C4-2B (cell line): ENCODE measurements at regions not wholly inside any gene's neighbourhood (a gene's known extent, or its start where the extent isn't known, plus 50 kb on each side); places are given as distances from the start of the nearest gene placed in this dataset.

Source experiments
- ZFX ChIP-seq: fragments of 450-650 bp; IDR thresholded peaks from 2 replicates; pipeline ENCODE4 v1.6.1; 2017
- TF ChIP-seq, protein P1 (sequence below): fragments of 450-650 bp; conservative IDR thresholded peaks from 2 replicates; pipeline ENCODE4 v1.5.1; 2017; ENCODE audit warnings: mild to moderate bottlenecking

DNA sequence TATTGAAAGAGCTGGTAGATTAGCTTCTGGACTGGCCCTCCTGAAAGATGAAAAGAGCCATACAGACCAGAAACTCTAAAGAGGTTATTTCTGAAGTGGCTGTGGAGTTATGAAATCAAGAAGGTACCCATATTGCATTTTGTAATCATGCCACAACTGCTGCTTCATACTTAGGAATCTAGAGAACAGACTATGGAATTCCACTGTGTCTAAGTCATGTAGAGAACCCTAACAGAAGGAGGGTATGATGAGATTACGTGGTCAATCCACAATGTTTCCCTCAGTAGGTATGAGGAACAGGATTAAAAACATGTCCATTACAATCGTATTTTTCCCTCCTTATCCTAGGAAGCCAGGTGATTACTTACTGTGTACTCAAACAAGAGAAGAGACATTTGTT, 708.8 kb downstream of the RERGL start:
- TF ChIP-seq, protein P1, sequence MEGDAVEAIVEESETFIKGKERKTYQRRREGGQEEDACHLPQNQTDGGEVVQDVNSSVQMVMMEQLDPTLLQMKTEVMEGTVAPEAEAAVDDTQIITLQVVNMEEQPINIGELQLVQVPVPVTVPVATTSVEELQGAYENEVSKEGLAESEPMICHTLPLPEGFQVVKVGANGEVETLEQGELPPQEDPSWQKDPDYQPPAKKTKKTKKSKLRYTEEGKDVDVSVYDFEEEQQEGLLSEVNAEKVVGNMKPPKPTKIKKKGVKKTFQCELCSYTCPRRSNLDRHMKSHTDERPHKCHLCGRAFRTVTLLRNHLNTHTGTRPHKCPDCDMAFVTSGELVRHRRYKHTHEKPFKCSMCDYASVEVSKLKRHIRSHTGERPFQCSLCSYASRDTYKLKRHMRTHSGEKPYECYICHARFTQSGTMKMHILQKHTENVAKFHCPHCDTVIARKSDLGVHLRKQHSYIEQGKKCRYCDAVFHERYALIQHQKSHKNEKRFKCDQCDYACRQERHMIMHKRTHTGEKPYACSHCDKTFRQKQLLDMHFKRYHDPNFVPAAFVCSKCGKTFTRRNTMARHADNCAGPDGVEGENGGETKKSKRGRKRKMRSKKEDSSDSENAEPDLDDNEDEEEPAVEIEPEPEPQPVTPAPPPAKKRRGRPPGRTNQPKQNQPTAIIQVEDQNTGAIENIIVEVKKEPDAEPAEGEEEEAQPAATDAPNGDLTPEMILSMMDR: no peak
- TF ChIP-seq ZFX: no peak
